CD4-positive, alpha-beta T cell treated with Interleukin-15 for 4 hours (primary cell): ENCODE measurements at regions not wholly inside any gene's neighbourhood (a gene's known extent, or its start where the extent isn't known, plus 50 kb on each side); places are given as distances from the start of the nearest gene placed in this dataset.

Experiments used
- DNase-seq: peaks from one replicate; pipeline ENCODE4 v3.0.0-alpha.2; 2020; ENCODE audit warnings: low spot score

GRCh38 chr5:159855476-159856191, 60.6 kb upstream of the ADRA1B start:
- no peak for DNase-seq

GRCh38 chr5:159858871-159859270, 57.4 kb upstream of the ADRA1B start:
- DNase-seq, result no peak

- DNase-seq, result no peak
These were observed 55.2 kb upstream of the ADRA1B start for GRCh38 chr5:159861086-159861485.

GRCh38 chr5:159864885-159865691, 51.2 kb upstream of the ADRA1B start:
- DNase-seq, result no peak

GRCh38 chr5:159866093-159866492, 50.2 kb upstream of the ADRA1B start:
- DNase-seq, result no peak
